A673 (cell line): ENCODE measurements at regions not wholly inside any gene's neighbourhood (a gene's known extent, or its start where the extent isn't known, plus 50 kb on each side); places are given as distances from the start of the nearest gene placed in this dataset.

Source experiments
- CTCF ChIP-seq: fragments of 300-800, 200-600 bp; sonication (generic); conservative IDR thresholded peaks from 2 replicates; pipeline ENCODE4 v1.5.1; 2017; ENCODE audit warnings: low read depth, mild to moderate bottlenecking, antibody characterized with exemption, low read length, moderate library complexity, mixed read lengths
- EZH2 ChIP-seq: fragments of 200-600 bp; sonication (generic); IDR thresholded peaks from 2 replicates; pipeline ENCODE4 v1.6.1; 2017; ENCODE audit warnings: borderline replicate concordance, low read depth, mild to moderate bottlenecking, mixed read lengths, antibody characterized with exemption, low read length; ENCODE audit not compliant: poor library complexity, severe bottlenecking

- TF ChIP-seq EZH2 (no peak), CTCF (no peak)
Observed at GRCh38 chr4:26201120-26201519, 119.7 kb upstream of the RBPJ start.
